ENCODE measurements at regions not wholly inside any gene's neighbourhood (a gene's known extent, or its start where the extent isn't known, plus 50 kb on each side); places are given as distances from the start of the nearest gene placed in this dataset.

DNA sequence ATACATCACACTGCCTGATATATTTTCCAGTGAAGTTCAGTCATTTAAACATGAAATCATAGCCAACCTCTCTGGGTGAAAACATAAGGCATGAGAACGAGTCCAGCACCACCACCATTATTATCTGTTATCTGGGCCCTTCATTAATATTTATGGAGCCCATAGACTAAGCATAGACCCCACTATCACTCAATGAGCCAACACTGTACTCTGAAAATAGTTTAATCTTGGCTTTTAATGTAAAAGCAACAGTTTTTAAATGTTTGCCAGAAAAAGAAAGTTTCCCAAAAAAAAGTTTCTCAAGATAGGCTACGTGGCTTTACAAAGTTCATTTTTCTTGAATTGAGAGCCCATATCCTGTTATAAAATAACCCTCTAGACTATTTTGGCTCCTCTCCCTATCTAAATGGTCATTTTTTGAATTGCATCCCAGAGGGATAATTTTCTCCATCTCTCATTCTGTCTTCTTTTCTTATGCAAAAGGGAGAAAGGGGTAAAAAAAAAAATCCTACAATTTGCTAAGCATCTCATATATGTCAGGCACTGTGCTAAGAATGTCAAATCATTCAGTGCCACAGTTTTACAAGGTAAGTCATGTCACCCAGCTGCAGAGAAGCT, 66.1 kb downstream of the FZD1 start:
- no peak overlapping the region for H3K4me3 ChIP-seq (ENCODE audit: low read length)
- no peak overlapping the region for H2AFZ ChIP-seq (ENCODE audit: low read depth, low read length)
- H3K9ac ChIP-seq (ENCODE audit: low read length), result no peak overlapping the region
- TF ChIP-seq, protein P1, sequence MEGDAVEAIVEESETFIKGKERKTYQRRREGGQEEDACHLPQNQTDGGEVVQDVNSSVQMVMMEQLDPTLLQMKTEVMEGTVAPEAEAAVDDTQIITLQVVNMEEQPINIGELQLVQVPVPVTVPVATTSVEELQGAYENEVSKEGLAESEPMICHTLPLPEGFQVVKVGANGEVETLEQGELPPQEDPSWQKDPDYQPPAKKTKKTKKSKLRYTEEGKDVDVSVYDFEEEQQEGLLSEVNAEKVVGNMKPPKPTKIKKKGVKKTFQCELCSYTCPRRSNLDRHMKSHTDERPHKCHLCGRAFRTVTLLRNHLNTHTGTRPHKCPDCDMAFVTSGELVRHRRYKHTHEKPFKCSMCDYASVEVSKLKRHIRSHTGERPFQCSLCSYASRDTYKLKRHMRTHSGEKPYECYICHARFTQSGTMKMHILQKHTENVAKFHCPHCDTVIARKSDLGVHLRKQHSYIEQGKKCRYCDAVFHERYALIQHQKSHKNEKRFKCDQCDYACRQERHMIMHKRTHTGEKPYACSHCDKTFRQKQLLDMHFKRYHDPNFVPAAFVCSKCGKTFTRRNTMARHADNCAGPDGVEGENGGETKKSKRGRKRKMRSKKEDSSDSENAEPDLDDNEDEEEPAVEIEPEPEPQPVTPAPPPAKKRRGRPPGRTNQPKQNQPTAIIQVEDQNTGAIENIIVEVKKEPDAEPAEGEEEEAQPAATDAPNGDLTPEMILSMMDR (IDR thresholded peaks at IDR 0.05; ENCODE audit: poor library complexity, severe bottlenecking), result no peak
- no peak for TF ChIP-seq SMC3 (conservative IDR thresholded peaks at IDR 0.05; ENCODE audit: poor library complexity)
- TF ChIP-seq, protein P2, sequence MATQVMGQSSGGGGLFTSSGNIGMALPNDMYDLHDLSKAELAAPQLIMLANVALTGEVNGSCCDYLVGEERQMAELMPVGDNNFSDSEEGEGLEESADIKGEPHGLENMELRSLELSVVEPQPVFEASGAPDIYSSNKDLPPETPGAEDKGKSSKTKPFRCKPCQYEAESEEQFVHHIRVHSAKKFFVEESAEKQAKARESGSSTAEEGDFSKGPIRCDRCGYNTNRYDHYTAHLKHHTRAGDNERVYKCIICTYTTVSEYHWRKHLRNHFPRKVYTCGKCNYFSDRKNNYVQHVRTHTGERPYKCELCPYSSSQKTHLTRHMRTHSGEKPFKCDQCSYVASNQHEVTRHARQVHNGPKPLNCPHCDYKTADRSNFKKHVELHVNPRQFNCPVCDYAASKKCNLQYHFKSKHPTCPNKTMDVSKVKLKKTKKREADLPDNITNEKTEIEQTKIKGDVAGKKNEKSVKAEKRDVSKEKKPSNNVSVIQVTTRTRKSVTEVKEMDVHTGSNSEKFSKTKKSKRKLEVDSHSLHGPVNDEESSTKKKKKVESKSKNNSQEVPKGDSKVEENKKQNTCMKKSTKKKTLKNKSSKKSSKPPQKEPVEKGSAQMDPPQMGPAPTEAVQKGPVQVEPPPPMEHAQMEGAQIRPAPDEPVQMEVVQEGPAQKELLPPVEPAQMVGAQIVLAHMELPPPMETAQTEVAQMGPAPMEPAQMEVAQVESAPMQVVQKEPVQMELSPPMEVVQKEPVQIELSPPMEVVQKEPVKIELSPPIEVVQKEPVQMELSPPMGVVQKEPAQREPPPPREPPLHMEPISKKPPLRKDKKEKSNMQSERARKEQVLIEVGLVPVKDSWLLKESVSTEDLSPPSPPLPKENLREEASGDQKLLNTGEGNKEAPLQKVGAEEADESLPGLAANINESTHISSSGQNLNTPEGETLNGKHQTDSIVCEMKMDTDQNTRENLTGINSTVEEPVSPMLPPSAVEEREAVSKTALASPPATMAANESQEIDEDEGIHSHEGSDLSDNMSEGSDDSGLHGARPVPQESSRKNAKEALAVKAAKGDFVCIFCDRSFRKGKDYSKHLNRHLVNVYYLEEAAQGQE (IDR thresholded peaks at IDR 0.05; ENCODE audit: borderline replicate concordance), result no peak
- no peak for TF ChIP-seq POLR2AphosphoS5 (IDR thresholded peaks at IDR 0.05)
- TF ChIP-seq EP300 (conservative IDR thresholded peaks at IDR 0.05; ENCODE audit: poor library complexity, severe bottlenecking), result no peak
- no peak for TF ChIP-seq TAF1 (IDR thresholded peaks at IDR 0.05; ENCODE audit: low read depth)
- no peak for TF ChIP-seq RAD21 (conservative IDR thresholded peaks at IDR 0.05)
- no peak for TF ChIP-seq MXI1 (conservative IDR thresholded peaks at IDR 0.05; ENCODE audit: poor library complexity, severe bottlenecking)
- TF ChIP-seq EZH2 (IDR thresholded peaks at IDR 0.05; ENCODE audit: borderline replicate concordance, insufficient read depth, low read length, poor library complexity, severe bottlenecking), result no peak
- H3K4me2 ChIP-seq (ENCODE audit: low read length), result no peak overlapping the region
- no peaks in the 10 kb centered on the region for H3K79me2 ChIP-seq (replicated peaks; ENCODE audit: insufficient read depth, low read length)
- no peaks in the 10 kb centered on the region for H3K9me3 ChIP-seq (ENCODE audit: low read length)
- no peak overlapping the region for H3K27ac ChIP-seq (ENCODE audit: low read length)
- H3K9me2 ChIP-seq (ENCODE audit: insufficient read depth, low read length), result no peaks in the 10 kb centered on the region
- H4K20me1 ChIP-seq (ENCODE audit: insufficient read depth), result no peaks in the 10 kb centered on the region
- H3F3A ChIP-seq (ENCODE audit: insufficient read depth, low read length, poor library complexity, severe bottlenecking), result no peaks in the 10 kb centered on the region
- H3K36me3 ChIP-seq (ENCODE audit: insufficient read depth, low read length), result no peaks in the 10 kb centered on the region
- H3K27me3 ChIP-seq (ENCODE audit: insufficient read depth, low read depth, low read length), result no peaks in the 10 kb centered on the region

DNA sequence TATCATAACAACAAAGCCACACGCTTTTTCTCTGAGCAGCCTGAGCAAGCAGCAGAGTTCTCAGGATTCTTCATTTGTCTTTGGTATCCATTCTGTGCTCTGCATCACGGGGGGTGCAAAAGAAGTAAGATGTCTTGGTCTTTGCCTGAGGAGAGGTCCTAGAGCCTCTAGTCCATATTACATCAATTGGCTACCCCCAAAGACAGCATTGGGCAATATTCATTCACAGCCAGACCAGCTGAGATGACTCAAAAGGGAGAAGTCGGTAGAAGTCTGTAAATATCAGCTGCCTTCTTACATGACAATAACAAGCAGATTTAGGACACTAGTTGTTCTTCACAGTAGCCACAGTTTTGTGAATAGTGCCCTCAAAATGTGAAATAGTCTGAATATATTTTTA, 66.6 kb downstream of the FZD1 start:
- no peak overlapping the region for H3K4me3 ChIP-seq (ENCODE audit: low read length)
- no peak overlapping the region for H3K4me2 ChIP-seq (ENCODE audit: low read length)
- no peaks in the 10 kb centered on the region for H3K27me3 ChIP-seq (ENCODE audit: insufficient read depth, low read depth, low read length)
- no peaks in the 10 kb centered on the region for H3K79me2 ChIP-seq (replicated peaks; ENCODE audit: insufficient read depth, low read length)
- H3K9ac ChIP-seq (ENCODE audit: low read length), result no peak overlapping the region
- H3K36me3 ChIP-seq (ENCODE audit: insufficient read depth, low read length), result no peaks in the 10 kb centered on the region
- H3K9me3 ChIP-seq (ENCODE audit: low read length), result no peaks in the 10 kb centered on the region
- H3F3A ChIP-seq (ENCODE audit: insufficient read depth, low read length, poor library complexity, severe bottlenecking), result no peaks in the 10 kb centered on the region
- TF ChIP-seq, protein P1 (IDR thresholded peaks at IDR 0.05; ENCODE audit: poor library complexity, severe bottlenecking), result no peak
- TF ChIP-seq EP300 (conservative IDR thresholded peaks at IDR 0.05; ENCODE audit: poor library complexity, severe bottlenecking), result no peak
- no peak for TF ChIP-seq SMC3 (conservative IDR thresholded peaks at IDR 0.05; ENCODE audit: poor library complexity)
- TF ChIP-seq MXI1 (conservative IDR thresholded peaks at IDR 0.05; ENCODE audit: poor library complexity, severe bottlenecking), result no peak
- TF ChIP-seq EZH2 (IDR thresholded peaks at IDR 0.05; ENCODE audit: borderline replicate concordance, insufficient read depth, low read length, poor library complexity, severe bottlenecking), result no peak
- TF ChIP-seq POLR2AphosphoS5 (IDR thresholded peaks at IDR 0.05), result no peak
- TF ChIP-seq RAD21 (conservative IDR thresholded peaks at IDR 0.05), result no peak
- no peak for TF ChIP-seq TAF1 (IDR thresholded peaks at IDR 0.05; ENCODE audit: low read depth)
- TF ChIP-seq, protein P2 (IDR thresholded peaks at IDR 0.05; ENCODE audit: borderline replicate concordance), result no peak
- H2AFZ ChIP-seq (ENCODE audit: low read depth, low read length), result no peak overlapping the region
- H4K20me1 ChIP-seq (ENCODE audit: insufficient read depth), result no peaks in the 10 kb centered on the region
- no peaks in the 10 kb centered on the region for H3K9me2 ChIP-seq (ENCODE audit: insufficient read depth, low read length)
- H3K27ac ChIP-seq (ENCODE audit: low read length), result no peak overlapping the region

Measured in neural cell (in vitro differentiated cells).